Body of pancreas (tissue), 4 donors: ENCODE measurements at regions not wholly inside any gene's neighbourhood (a gene's known extent, or its start where the extent isn't known, plus 50 kb on each side); places are given as distances from the start of the nearest gene placed in this dataset.
"Not testable (repeated sequence)": the region's sequence is repeated elsewhere in the genome, so short reads cannot be mapped to it uniquely, and the experiment has no call there.

Source experiments
- CTCF ChIP-seq, 7 experiments: fragments of 450-650 bp in 4 of 7; fragments of 200-600 bp in 3 of 7; sonication (generic) in 3 of 7; IDR thresholded peaks; one replicate each; pipeline ENCODE4 v1.5.1; 2016 to 2019; ENCODE audit warnings: antibody characterized with exemption in 7 of 7
- POLR2A ChIP-seq, 3 donors: fragments of 450-650 bp; IDR thresholded peaks; one replicate each; pipeline ENCODE4 v1.6.1; 2016; ENCODE audit warnings: antibody characterized with exemption in 3 of 3, mild to moderate bottlenecking in 2 of 3

DNA sequence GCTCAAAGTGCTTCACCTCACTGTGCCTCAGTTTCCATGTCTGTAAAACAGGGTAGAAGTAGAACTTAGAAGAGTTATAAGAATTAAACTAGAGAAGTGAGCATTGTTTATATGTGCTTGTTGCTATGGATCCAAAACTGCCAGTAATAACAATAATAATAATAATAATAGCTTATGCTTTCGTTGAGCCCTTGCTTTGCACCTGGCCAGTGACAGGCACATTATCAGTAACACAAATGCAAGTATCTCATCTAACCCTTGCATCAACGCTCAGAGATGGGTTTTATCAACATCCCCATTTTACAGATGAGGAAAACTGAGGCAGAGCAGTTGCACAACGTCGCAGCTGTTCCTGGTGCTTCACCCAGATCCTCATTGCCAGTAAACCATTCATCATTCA is 125.0 kb downstream of the NPIPA8 start:
- TF ChIP-seq CTCF, POLR2A (IDR thresholded peaks at IDR 0.05): not testable (repeated sequence)
